Astrocyte (in vitro differentiated cells and primary cell): ENCODE measurements at regions not wholly inside any gene's neighbourhood (a gene's known extent, or its start where the extent isn't known, plus 50 kb on each side); places are given as distances from the start of the nearest gene placed in this dataset.

Experiments
- EZH2 ChIP-seq: IDR thresholded peaks from 2 replicates; pipeline ENCODE4 v1.6.1; 2012; ENCODE audit warnings: mild to moderate bottlenecking, low read length, inconsistent platforms; ENCODE audit not compliant: insufficient read depth
- TF ChIP-seq, protein P1 (sequence below): IDR thresholded peaks from 2 replicates; pipeline ENCODE4 v1.5.1; 2011; ENCODE audit warnings: low read depth, mild to moderate bottlenecking, inconsistent platforms, low read length, moderate library complexity; ENCODE audit not compliant: insufficient read depth

DNA sequence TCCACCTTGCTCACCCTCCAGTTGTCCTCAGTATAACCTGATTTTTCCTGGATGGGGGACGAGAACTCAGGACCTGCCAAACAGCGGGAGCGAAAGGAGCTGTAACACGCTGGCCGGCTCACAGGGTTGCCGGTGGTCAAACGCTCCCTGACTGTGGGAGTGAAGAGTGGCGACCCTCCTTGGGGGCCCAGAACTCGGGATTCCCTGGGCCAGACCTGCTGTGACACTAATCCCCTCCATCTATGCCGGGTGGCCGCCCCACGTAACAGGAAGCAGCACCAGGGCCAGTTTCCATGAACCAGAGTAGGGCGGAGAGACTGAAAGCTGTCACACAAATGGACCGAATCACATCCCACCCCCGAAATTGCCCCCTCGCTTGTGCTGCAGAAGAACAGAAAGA is 1809.2 kb upstream of the ACO1 start:
- TF ChIP-seq, protein P1, sequence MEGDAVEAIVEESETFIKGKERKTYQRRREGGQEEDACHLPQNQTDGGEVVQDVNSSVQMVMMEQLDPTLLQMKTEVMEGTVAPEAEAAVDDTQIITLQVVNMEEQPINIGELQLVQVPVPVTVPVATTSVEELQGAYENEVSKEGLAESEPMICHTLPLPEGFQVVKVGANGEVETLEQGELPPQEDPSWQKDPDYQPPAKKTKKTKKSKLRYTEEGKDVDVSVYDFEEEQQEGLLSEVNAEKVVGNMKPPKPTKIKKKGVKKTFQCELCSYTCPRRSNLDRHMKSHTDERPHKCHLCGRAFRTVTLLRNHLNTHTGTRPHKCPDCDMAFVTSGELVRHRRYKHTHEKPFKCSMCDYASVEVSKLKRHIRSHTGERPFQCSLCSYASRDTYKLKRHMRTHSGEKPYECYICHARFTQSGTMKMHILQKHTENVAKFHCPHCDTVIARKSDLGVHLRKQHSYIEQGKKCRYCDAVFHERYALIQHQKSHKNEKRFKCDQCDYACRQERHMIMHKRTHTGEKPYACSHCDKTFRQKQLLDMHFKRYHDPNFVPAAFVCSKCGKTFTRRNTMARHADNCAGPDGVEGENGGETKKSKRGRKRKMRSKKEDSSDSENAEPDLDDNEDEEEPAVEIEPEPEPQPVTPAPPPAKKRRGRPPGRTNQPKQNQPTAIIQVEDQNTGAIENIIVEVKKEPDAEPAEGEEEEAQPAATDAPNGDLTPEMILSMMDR, result no peak
- no peak for TF ChIP-seq EZH2
